SK-N-SH (cell line): ENCODE measurements at regions not wholly inside any gene's neighbourhood (a gene's known extent, or its start where the extent isn't known, plus 50 kb on each side); places are given as distances from the start of the nearest gene placed in this dataset.

Experiments
- CTCF ChIA-PET: fragments of 300-600, 350-600 bp; formaldehyde crosslinking; extraction: SDS; loops from one replicate; lab custom pipeline; 2021; lab: Yijun Ruan, JAX
- POLR2A ChIA-PET: fragments of 350-600 bp; sonication (Branson Sonifier 250); formaldehyde crosslinking; extraction: SDS; loops from one replicate; lab custom pipeline; 2020; ENCODE audit warnings: antibody characterized with exemption, inconsistent platforms; lab: Yijun Ruan, JAX
- DNase-seq: peaks from one replicate; pipeline ENCODE4 v3.0.0; 2012
- H2AFZ ChIP-seq: fragments of 200-600 bp; sonication (generic); 2 replicates; pipeline ENCODE4 v1.8.1; 2016; ENCODE audit warnings: antibody characterized with exemption, mild to moderate bottlenecking, low read depth
- H3F3A ChIP-seq: fragments of 200-600 bp; sonication (generic); replicated peaks from 2 replicates; pipeline ENCODE3; 2016; ENCODE audit warnings: antibody characterized with exemption, mild to moderate bottlenecking; ENCODE audit not compliant: insufficient read depth
- H3K27ac ChIP-seq, 2 experiments: fragments of 200-500 bp in 1 of 2; fragments of 200-600 bp in 1 of 2; sonication (Bioruptor generic) in 1 of 2; sonication (generic), shearing (Covaris generic) in 1 of 2; 2 replicates each; pipeline versions ENCODE4 v1.5.1 to v1.6.1; 2014 to 2016; ENCODE audit warnings: low read depth in 2 of 2, inconsistent platforms in 1 of 2, low read length in 1 of 2, mild to moderate bottlenecking in 1 of 2, mixed read lengths in 1 of 2
- H3K27me3 ChIP-seq: fragments of 200-600 bp; sonication (generic), shearing (Covaris generic); 2 replicates; pipeline ENCODE4 v1.6.1; 2016; ENCODE audit warnings: mixed run types; ENCODE audit not compliant: insufficient read depth
- H3K36me3 ChIP-seq, 2 experiments: fragments of 200-500 bp in 1 of 2; fragments of 200-600 bp in 1 of 2; sonication (Bioruptor generic) in 1 of 2; sonication (generic) in 1 of 2; replicated peaks in 1 of 2; 2 replicates each; pipeline versions ENCODE3 to v1.5.1; 2014 to 2016; ENCODE audit warnings: low read length in 1 of 2, mild to moderate bottlenecking in 1 of 2; ENCODE audit not compliant: insufficient read depth in 2 of 2, control insufficient read depth in 1 of 2
- H3K4me1 ChIP-seq, 2 experiments: fragments of 200-500 bp in 1 of 2; fragments of 200-600 bp in 1 of 2; sonication (Bioruptor generic) in 1 of 2; sonication (generic), shearing (Covaris generic) in 1 of 2; 2 replicates each; pipeline versions ENCODE4 v1.5.1 to v1.6.1; 2014 to 2016; ENCODE audit warnings: low read depth in 1 of 2, low read length in 1 of 2, mixed run types in 1 of 2; ENCODE audit not compliant: insufficient read depth in 2 of 2, control insufficient read depth in 1 of 2
- H3K4me2 ChIP-seq: fragments of 200-600 bp; sonication (generic), shearing (Covaris generic); 2 replicates; pipeline ENCODE4 v1.6.1; 2017; ENCODE audit warnings: mixed run types
- H3K4me3 ChIP-seq, 2 experiments: fragments of 200-500 bp in 1 of 2; fragments of 200-600 bp in 1 of 2; sonication (Bioruptor generic) in 1 of 2; sonication (generic), shearing (Covaris generic) in 1 of 2; 2 replicates each; pipeline versions ENCODE4 v1.5.1 to v1.8.1; 2014 to 2016; ENCODE audit warnings: low read depth in 2 of 2, inconsistent platforms in 1 of 2, low read length in 1 of 2, mild to moderate bottlenecking in 1 of 2, mixed read lengths in 1 of 2, moderate library complexity in 1 of 2
- H3K79me2 ChIP-seq: fragments of 200-600 bp; sonication (generic); 2 replicates; pipeline ENCODE4 v1.8.1; 2017; ENCODE audit warnings: mild to moderate bottlenecking; ENCODE audit not compliant: insufficient read depth
- H3K9ac ChIP-seq: fragments of 200-600 bp; sonication (generic); 2 replicates; pipeline ENCODE4 v1.6.1; 2017; ENCODE audit warnings: mixed run types
- H3K9me2 ChIP-seq: fragments of 200-600 bp; sonication (generic); 2 replicates; pipeline ENCODE4 v1.6.1; 2017; ENCODE audit warnings: mixed run types
- H3K9me3 ChIP-seq: fragments of 200-600 bp; sonication (generic); 2 replicates; pipeline ENCODE4 v1.6.1; 2017; ENCODE audit warnings: mixed run types, mild to moderate bottlenecking, moderate library complexity
- H4K20me1 ChIP-seq: fragments of 200-600 bp; sonication (generic); 2 replicates; pipeline ENCODE4 v1.6.1; 2017; ENCODE audit warnings: mild to moderate bottlenecking, mixed run types; ENCODE audit not compliant: insufficient read depth
- CHD2 ChIP-seq: fragments of 150-350 bp; IDR thresholded peaks from 2 replicates; pipeline ENCODE4 v1.6.1; 2018; ENCODE audit warnings: low read length; ENCODE audit not compliant: partially characterized antibody
- EP300 ChIP-seq, 2 experiments: IDR thresholded peaks; 2 replicates each; pipeline versions ENCODE4 v1.4.0 to v1.6.1; 2012; ENCODE audit warnings: borderline replicate concordance in 1 of 2, low read depth in 1 of 2, low read length in 1 of 2
- FOXJ3 ChIP-seq: sonication (generic); formaldehyde crosslinking; IDR thresholded peaks from 2 replicates; pipeline ENCODE4 v1.5.1; 2020; ENCODE audit warnings: mild to moderate bottlenecking, missing genetic modification reagents
- FOXM1 ChIP-seq: IDR thresholded peaks from 2 replicates; pipeline ENCODE4 v1.4.0; 2012; ENCODE audit warnings: low read depth, mild to moderate bottlenecking
- MXI1 ChIP-seq: IDR thresholded peaks from 2 replicates; pipeline ENCODE4 v1.6.1; 2012; ENCODE audit warnings: mild to moderate bottlenecking, low read depth, low read length, improper control_type of control experiment
- NFIC ChIP-seq: IDR thresholded peaks from 2 replicates; pipeline ENCODE4 v1.4.0; 2012; ENCODE audit warnings: borderline replicate concordance
- POLR2AphosphoS5 ChIP-seq: IDR thresholded peaks from 2 replicates; pipeline ENCODE4 v1.6.1; 2012; ENCODE audit warnings: low read depth, low read length
- RFX5 ChIP-seq: IDR thresholded peaks from 2 replicates; pipeline ENCODE4 v1.6.1; 2012; ENCODE audit warnings: mild to moderate bottlenecking, improper control_type of control experiment, low read length
- SIN3A ChIP-seq: IDR thresholded peaks from 2 replicates; pipeline ENCODE4 v1.6.1; 2012; ENCODE audit warnings: low read depth, mild to moderate bottlenecking, low read length, moderate library complexity, borderline replicate concordance
- SMC3 ChIP-seq: IDR thresholded peaks from 2 replicates; pipeline ENCODE4 v1.6.1; 2012; ENCODE audit warnings: low read depth, low read length, improper control_type of control experiment
- TCF12 ChIP-seq: IDR thresholded peaks from 2 replicates; pipeline ENCODE4 v1.4.0; 2012
- TEAD4 ChIP-seq: IDR thresholded peaks from 2 replicates; pipeline ENCODE4 v1.4.0; 2012; ENCODE audit warnings: mild to moderate bottlenecking, borderline replicate concordance; ENCODE audit not compliant: insufficient read depth
- YY1 ChIP-seq: IDR thresholded peaks from 2 replicates; pipeline ENCODE4 v1.4.0; 2012; ENCODE audit warnings: low read depth, mild to moderate bottlenecking
- WGBS: methylation state at CpG from one replicate; pipeline ENCODE4 v1.1.6; 2017; ENCODE audit warnings: low lambda C conversion rate; 5-methylcytosine and 5-hydroxymethylcytosine counted together
- TF ChIP-seq, protein P1 (sequence below): IDR thresholded peaks from 2 replicates; pipeline ENCODE4; 2012
- TF ChIP-seq, protein P2 (sequence below): fragments of 200-600 bp; sonication (generic); IDR thresholded peaks from 2 replicates; pipeline ENCODE4 v1.6.1; 2017; ENCODE audit warnings: antibody characterized with exemption, mild to moderate bottlenecking, moderate library complexity
- TF ChIP-seq, protein P3 (sequence below): fragments of 150-350 bp; IDR thresholded peaks from 2 replicates; pipeline ENCODE4 v1.6.1; 2016; ENCODE audit warnings: mild to moderate bottlenecking, low read depth, low read length

DNA sequence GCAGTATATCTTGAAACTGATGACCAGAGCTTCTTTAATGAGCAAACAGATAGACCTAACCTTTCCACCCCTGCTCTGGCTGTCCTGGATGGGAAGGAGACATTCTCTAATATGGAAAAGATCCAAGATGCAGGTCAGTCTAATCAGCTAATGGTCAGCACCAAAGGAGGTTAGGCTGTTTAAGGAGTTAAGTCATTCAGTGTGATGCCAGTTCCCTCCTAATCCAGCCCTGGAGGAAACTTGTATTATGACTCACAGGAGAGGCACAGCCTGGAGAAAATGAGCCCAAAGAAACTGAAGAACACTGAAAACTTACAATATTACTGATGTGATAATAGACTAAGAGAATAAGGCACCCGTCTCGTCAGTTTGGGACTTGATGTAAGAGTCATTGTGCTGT, 323.0 kb downstream of the HNRNPD start:
- TF ChIP-seq FOXJ3 (CRISPR knock-in tag) (no peak), YY1 (no peak), RFX5 (no peak), SMC3 (no peak), TCF12 (no peak), MXI1 (no peak), EP300 (IDR thresholded peaks at IDR 0.05; ENCODE audit: borderline replicate concordance in 1 of 2, low read depth in 1 of 2, low read length in 1 of 2) (no peak)
- no peaks in the 10 kb centered on the region for H3K4me1 ChIP-seq
- no peaks in the 10 kb centered on the region for H4K20me1 ChIP-seq
- no peaks in the 10 kb centered on the region for H3F3A ChIP-seq
- no peak overlapping the region for H3K4me2 ChIP-seq
- DNase-seq = no peak
- H3K4me3 ChIP-seq = no peak overlapping the region
- no peak overlapping the region for H2AFZ ChIP-seq
- no peaks in the 10 kb centered on the region for H3K36me3 ChIP-seq
- CTCF ChIA-PET = no interaction called here
- H3K27me3 ChIP-seq = 0 out of 2 replicates have a peak, but pooled peaks cover 4% of the 10 kb centered on the region
- POLR2A ChIA-PET = no interaction called here
- H3K9ac ChIP-seq = no peak overlapping the region
- H3K79me2 ChIP-seq = no peaks in the 10 kb centered on the region
- H3K9me3 ChIP-seq = no peaks in the 10 kb centered on the region
- no peaks in the 10 kb centered on the region for H3K9me2 ChIP-seq
- no peak overlapping the region for H3K27ac ChIP-seq
- 0% methylated on average over 2 of the region's 2 CpGs for WGBS

DNA sequence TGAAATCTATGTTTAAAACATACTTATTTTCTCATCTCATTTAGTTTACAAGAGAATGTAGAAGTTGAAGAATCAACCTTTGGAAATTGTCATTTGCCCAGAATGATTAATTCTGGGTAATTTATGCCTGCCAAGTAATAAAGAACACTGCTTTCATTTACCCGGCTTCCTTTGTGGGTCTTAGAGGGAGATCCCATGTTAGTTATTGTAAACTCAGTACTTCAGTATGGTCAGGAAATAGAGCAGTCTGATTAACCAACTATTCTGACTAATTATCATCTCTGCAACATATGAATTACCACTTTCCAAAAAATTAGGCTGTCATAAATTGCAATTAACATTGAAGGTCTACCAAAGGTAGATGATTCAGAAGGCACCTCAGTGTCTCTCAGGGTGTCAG, 324.5 kb downstream of the HNRNPD start:
- Histone ChIP-seq H3K4me2 (no peak overlapping the region), H3K36me3 (no peaks in the 10 kb centered on the region), H3K4me3 (no peak overlapping the region), H3K27me3 (peaks cover 16% of the 10 kb centered on the region; the same call in 1 of the 2 replicates), H4K20me1 (no peaks in the 10 kb centered on the region), H3K4me1 (no peaks in the 10 kb centered on the region), H2AFZ (no peak overlapping the region), H3K79me2 (no peaks in the 10 kb centered on the region), H3K27ac (no peak overlapping the region), H3K9me2 (no peaks in the 10 kb centered on the region), H3K9me3 (no peaks in the 10 kb centered on the region), H3F3A (no peaks in the 10 kb centered on the region), H3K9ac (no peak overlapping the region)
- 0% methylated on average over 1 of the region's 1 CpG for WGBS
- TF ChIP-seq RFX5 = no peak
- no peak for TF ChIP-seq CHD2
- TF ChIP-seq, protein P1, sequence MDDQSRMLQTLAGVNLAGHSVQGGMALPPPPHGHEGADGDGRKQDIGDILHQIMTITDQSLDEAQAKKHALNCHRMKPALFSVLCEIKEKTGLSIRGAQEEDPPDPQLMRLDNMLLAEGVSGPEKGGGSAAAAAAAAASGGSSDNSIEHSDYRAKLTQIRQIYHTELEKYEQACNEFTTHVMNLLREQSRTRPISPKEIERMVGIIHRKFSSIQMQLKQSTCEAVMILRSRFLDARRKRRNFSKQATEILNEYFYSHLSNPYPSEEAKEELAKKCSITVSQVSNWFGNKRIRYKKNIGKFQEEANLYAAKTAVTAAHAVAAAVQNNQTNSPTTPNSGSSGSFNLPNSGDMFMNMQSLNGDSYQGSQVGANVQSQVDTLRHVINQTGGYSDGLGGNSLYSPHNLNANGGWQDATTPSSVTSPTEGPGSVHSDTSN = no peak
- no peak for TF ChIP-seq SMC3
- no peak for TF ChIP-seq SIN3A
- TF ChIP-seq YY1 = no peak
- TF ChIP-seq NFIC = no peak
- TF ChIP-seq FOXJ3 (CRISPR knock-in tag) = no peak
- TF ChIP-seq EP300 (IDR thresholded peaks at IDR 0.05; ENCODE audit: borderline replicate concordance in 1 of 2, low read depth in 1 of 2, low read length in 1 of 2) = no peak
- no peak for TF ChIP-seq FOXM1
- TF ChIP-seq, protein P2, sequence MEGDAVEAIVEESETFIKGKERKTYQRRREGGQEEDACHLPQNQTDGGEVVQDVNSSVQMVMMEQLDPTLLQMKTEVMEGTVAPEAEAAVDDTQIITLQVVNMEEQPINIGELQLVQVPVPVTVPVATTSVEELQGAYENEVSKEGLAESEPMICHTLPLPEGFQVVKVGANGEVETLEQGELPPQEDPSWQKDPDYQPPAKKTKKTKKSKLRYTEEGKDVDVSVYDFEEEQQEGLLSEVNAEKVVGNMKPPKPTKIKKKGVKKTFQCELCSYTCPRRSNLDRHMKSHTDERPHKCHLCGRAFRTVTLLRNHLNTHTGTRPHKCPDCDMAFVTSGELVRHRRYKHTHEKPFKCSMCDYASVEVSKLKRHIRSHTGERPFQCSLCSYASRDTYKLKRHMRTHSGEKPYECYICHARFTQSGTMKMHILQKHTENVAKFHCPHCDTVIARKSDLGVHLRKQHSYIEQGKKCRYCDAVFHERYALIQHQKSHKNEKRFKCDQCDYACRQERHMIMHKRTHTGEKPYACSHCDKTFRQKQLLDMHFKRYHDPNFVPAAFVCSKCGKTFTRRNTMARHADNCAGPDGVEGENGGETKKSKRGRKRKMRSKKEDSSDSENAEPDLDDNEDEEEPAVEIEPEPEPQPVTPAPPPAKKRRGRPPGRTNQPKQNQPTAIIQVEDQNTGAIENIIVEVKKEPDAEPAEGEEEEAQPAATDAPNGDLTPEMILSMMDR = no peak
- TF ChIP-seq, protein P3, sequence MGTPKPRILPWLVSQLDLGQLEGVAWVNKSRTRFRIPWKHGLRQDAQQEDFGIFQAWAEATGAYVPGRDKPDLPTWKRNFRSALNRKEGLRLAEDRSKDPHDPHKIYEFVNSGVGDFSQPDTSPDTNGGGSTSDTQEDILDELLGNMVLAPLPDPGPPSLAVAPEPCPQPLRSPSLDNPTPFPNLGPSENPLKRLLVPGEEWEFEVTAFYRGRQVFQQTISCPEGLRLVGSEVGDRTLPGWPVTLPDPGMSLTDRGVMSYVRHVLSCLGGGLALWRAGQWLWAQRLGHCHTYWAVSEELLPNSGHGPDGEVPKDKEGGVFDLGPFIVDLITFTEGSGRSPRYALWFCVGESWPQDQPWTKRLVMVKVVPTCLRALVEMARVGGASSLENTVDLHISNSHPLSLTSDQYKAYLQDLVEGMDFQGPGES = no peak
- no peak for TF ChIP-seq TCF12
- no peak for TF ChIP-seq TEAD4
- no peak for TF ChIP-seq POLR2AphosphoS5
- ChIA-PET POLR2A (no interaction called here), CTCF (no interaction called here)
- DNase-seq = no peak
